Astrocyte of the cerebellum (primary cell): ENCODE measurements at regions not wholly inside any gene's neighbourhood (a gene's known extent, or its start where the extent isn't known, plus 50 kb on each side); places are given as distances from the start of the nearest gene placed in this dataset.
"Not testable (repeated sequence)": the region's sequence is repeated elsewhere in the genome, so short reads cannot be mapped to it uniquely, and the experiment has no call there.

Experiments
- DNase-seq: peaks from one replicate; pipeline ENCODE4 v3.0.0-alpha.2; 2011; ENCODE audit warnings: low read depth
- H3K4me3 ChIP-seq: 2 replicates; pipeline ENCODE4 v1.5.1; 2011; ENCODE audit warnings: mild to moderate bottlenecking, low read depth, low read length, moderate library complexity
- CTCF ChIP-seq: IDR thresholded peaks from 2 replicates; pipeline ENCODE4 v1.5.1; 2012; ENCODE audit warnings: low read length, low read depth, moderate library complexity, mild to moderate bottlenecking; ENCODE audit errors: missing control alignments
- in situ Hi-C: cut with HindIII; loops from 2 replicates; pipeline ENCODE4 v1.10.0; 2017; ENCODE audit warnings: low sequenced_read_pairs

GRCh38 chr3:117052395-117052794 lies 342.8 kb downstream of the TUSC7 start:
- no peak for DNase-seq
- H3K4me3 ChIP-seq: no peak overlapping the region
- in situ Hi-C loops: no loop called here
- TF ChIP-seq CTCF: no peak

GRCh38 chr3:117054556-117054955 lies 345.0 kb downstream of the TUSC7 start:
- in situ Hi-C loops: no loop called here
- no peak overlapping the region for H3K4me3 ChIP-seq
- DNase-seq: no peak
- TF ChIP-seq CTCF: no peak

- DNase-seq, in situ Hi-C loops, H3K4me3 ChIP-seq: not testable (repeated sequence)
These were observed 347.4 kb downstream of the TUSC7 start for GRCh38 chr3:117056946-117057345.

DNA sequence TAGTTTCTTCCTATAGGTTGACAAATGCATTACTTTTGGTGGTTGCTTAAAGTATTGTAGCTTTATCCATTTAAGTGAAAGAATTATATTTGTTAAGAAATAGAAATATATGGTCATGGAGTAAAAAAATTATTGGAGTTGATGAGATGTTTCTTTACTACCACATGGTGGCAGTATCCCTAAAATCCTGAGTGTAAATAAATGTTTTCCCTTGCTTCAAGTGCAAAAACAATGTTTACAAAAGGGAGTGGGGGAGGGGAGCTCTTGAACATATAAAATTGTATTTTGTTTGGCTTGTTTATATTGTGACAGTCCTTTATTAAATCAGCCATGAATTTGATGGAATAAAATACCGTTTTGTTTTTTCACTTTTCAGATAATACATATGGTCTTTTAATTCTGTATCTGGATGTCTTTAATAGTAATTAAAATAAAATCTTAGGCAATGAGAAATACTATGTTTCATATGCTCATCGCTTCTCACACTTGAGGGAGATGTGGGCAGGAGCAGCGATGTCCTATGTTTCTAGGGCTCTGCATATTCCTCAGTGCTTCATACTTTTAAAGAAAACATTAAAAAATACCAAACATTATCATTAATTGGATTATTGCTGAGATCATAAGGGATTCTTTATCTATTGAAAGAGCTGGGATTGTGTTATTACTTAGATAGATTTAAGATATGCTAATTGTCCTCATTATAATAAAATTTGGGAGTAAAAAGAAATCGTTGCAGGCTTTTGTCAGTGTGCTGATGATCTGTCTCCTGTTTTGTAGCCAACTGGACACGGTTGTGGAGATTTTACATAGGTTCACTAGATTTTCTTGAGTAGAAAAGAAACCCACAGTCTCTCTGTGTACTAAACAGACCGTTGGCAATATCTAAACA lies 349.7 kb downstream of the TUSC7 start:
- no peak for DNase-seq
- peak; percentile 31 for TF ChIP-seq CTCF
- H3K4me3 ChIP-seq: no peak overlapping the region
- in situ Hi-C loops: no loop called here

GRCh38 chr3:117059956-117060270 lies 350.3 kb downstream of the TUSC7 start:
- no peak overlapping the region for H3K4me3 ChIP-seq
- in situ Hi-C loops: no loop called here
- no peak for DNase-seq
- no peak for TF ChIP-seq CTCF

- in situ Hi-C loops: no loop called here
- DNase-seq: peak; percentile 1
- TF ChIP-seq CTCF: no peak
- H3K4me3 ChIP-seq: no peak overlapping the region
These were observed 354.4 kb downstream of the TUSC7 start for GRCh38 chr3:117063930-117064329.

DNA sequence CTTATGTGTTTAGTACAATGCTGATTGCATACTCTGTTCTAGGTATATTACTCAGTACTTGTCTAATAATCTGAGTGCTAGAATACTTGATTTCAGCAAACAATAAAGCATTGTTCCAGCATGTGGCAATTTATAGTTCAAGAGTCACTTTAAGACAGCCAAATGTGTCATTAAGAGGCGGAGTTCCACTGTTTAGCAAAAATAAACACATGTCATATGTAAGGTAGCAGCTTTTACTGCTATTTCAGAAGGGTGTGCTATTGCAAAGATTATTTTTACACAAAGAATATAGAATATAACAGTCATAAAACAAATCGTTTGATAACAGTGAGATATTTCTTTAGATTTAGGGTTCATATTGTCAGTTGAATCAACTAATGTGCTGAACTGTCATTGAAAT lies 358.7 kb downstream of the TUSC7 start:
- no peak for DNase-seq
- in situ Hi-C loops: no loop called here
- no peak overlapping the region for H3K4me3 ChIP-seq
- TF ChIP-seq CTCF: no peak
